IMR-90 (cell line): ENCODE measurements at regions not wholly inside any gene's neighbourhood (a gene's known extent, or its start where the extent isn't known, plus 50 kb on each side); places are given as distances from the start of the nearest gene placed in this dataset.

Source experiments
- ATAC-seq: fragments of 200-7000 bp; cut with Tn5 transposase; 2 replicates; pipeline ENCODE4 v1.9.1; 2020; ENCODE audit warnings: low read depth, mild to moderate bottlenecking, moderate library complexity
- BruUV-seq: library from RNA; stranded (reverse); fragments of 400-500 nt; replicated peaks from 2 replicates; lab custom pipeline; 2021; lab: Mats Ljungman, UMichigan
- CTCF ChIA-PET: fragments of 300-600 bp; formaldehyde crosslinking; extraction: SDS; loops from one replicate; lab custom pipeline; 2021; ENCODE audit warnings: antibody characterized with exemption; lab: Yijun Ruan, JAX
- POLR2A ChIA-PET: fragments of 300-600 bp; sonication (Branson Sonifier 250); formaldehyde crosslinking; loops from one replicate; lab custom pipeline; 2022; ENCODE audit warnings: antibody characterized with exemption; ENCODE audit not compliant: unreplicated experiment; lab: Charles Lee
- DNase-seq: peaks from one replicate; pipeline ENCODE4 v3.0.0; 2013
- H2AFZ ChIP-seq: replicated peaks from 2 replicates; pipeline ENCODE3; 2013; ENCODE audit warnings: low read length, mild to moderate bottlenecking; ENCODE audit not compliant: poor library complexity
- H2AK5ac ChIP-seq: 2 replicates; pipeline ENCODE4 v1.6.1; 2013; ENCODE audit warnings: low read depth, low read length, inconsistent platforms
- H2AK9ac ChIP-seq: replicated peaks from 2 replicates; pipeline ENCODE3; 2013; ENCODE audit warnings: mild to moderate bottlenecking, low read depth, low read length, moderate library complexity; ENCODE audit not compliant: poor library complexity
- H2BK120ac ChIP-seq: 2 replicates; pipeline ENCODE4 v1.6.1; 2013; ENCODE audit warnings: low read depth, low read length, inconsistent platforms
- H2BK15ac ChIP-seq: 3 replicates; pipeline ENCODE4 v1.6.1; 2013; ENCODE audit warnings: low read depth, low read length, inconsistent platforms
- H2BK20ac ChIP-seq: 2 replicates; pipeline ENCODE4 v1.6.1; 2013; ENCODE audit warnings: low read depth, mild to moderate bottlenecking, inconsistent platforms, low read length, moderate library complexity
- H2BK5ac ChIP-seq: 2 replicates; pipeline ENCODE4 v1.6.1; 2013; ENCODE audit warnings: mild to moderate bottlenecking, low read depth, low read length, inconsistent platforms; ENCODE audit not compliant: poor library complexity, severe bottlenecking
- H3K14ac ChIP-seq: replicated peaks from 2 replicates; pipeline ENCODE4 v1.6.1; 2013; ENCODE audit warnings: low read depth, low read length, inconsistent platforms
- H3K18ac ChIP-seq: 2 replicates; pipeline ENCODE4 v1.6.1; 2013; ENCODE audit warnings: low read depth, low read length, control low read depth
- H3K23ac ChIP-seq: 2 replicates; pipeline ENCODE4 v1.6.1; 2013; ENCODE audit warnings: low read depth, low read length, inconsistent platforms
- H3K27ac ChIP-seq: 2 replicates; pipeline ENCODE4 v1.5.1; 2013; ENCODE audit warnings: mild to moderate bottlenecking, control low read depth, low read length; ENCODE audit not compliant: insufficient read depth
- H3K27me3 ChIP-seq: 2 replicates; pipeline ENCODE4 v1.6.1; 2013; ENCODE audit warnings: low read length; ENCODE audit not compliant: control insufficient read depth, insufficient read depth
- H3K36me3 ChIP-seq: 2 replicates; pipeline ENCODE4 v1.6.1; 2013; ENCODE audit warnings: low read length, mixed read lengths; ENCODE audit not compliant: control insufficient read depth, insufficient read depth
- H3K4ac ChIP-seq: 2 replicates; pipeline ENCODE4 v1.6.1; 2013; ENCODE audit warnings: low read depth, low read length, inconsistent platforms
- H3K4me1 ChIP-seq: 2 replicates; pipeline ENCODE4 v1.6.1; 2013; ENCODE audit warnings: low read length, mixed read lengths; ENCODE audit not compliant: control insufficient read depth, insufficient read depth
- H3K4me2 ChIP-seq: 2 replicates; pipeline ENCODE4 v1.6.1; 2013; ENCODE audit warnings: low read depth, mild to moderate bottlenecking, control low read depth, low read length, moderate library complexity
- H3K4me3 ChIP-seq: 2 replicates; pipeline ENCODE4 v1.5.1; 2013; ENCODE audit warnings: low read depth, mild to moderate bottlenecking, control low read depth, low read length, moderate library complexity; ENCODE audit not compliant: insufficient read depth
- H3K56ac ChIP-seq: 2 replicates; pipeline ENCODE4 v1.6.1; 2013; ENCODE audit warnings: low read length, inconsistent platforms; ENCODE audit not compliant: insufficient read depth; ENCODE audit errors: extremely low read depth
- H3K79me1 ChIP-seq, 2 experiments: 2 replicates each; pipeline ENCODE4 v1.6.1; 2013; ENCODE audit warnings: low read length in 2 of 2, inconsistent platforms in 1 of 2, low read depth in 1 of 2
- H3K9ac ChIP-seq: 2 replicates; pipeline ENCODE4 v1.6.1; 2013; ENCODE audit warnings: low read depth, low read length, control low read depth
- H3K9me1 ChIP-seq: 2 replicates; pipeline ENCODE4 v1.6.1; 2013; ENCODE audit warnings: low read length, inconsistent platforms; ENCODE audit not compliant: insufficient read depth
- H3K9me3 ChIP-seq: 2 replicates; pipeline ENCODE4 v1.6.1; 2013; ENCODE audit warnings: low read length; ENCODE audit not compliant: control insufficient read depth, insufficient read depth
- H4K20me1 ChIP-seq: 2 replicates; pipeline ENCODE4 v1.6.1; 2013; ENCODE audit warnings: low read length, inconsistent platforms; ENCODE audit not compliant: insufficient read depth
- H4K5ac ChIP-seq: 2 replicates; pipeline ENCODE4 v1.6.1; 2013; ENCODE audit warnings: mild to moderate bottlenecking, low read depth, low read length, control low read depth
- H4K8ac ChIP-seq, 2 experiments: 2 replicates each; pipeline ENCODE4 v1.6.1; 2013; ENCODE audit warnings: low read depth in 2 of 2, low read length in 2 of 2, control low read depth in 1 of 2, inconsistent platforms in 1 of 2
- H4K91ac ChIP-seq: 2 replicates; pipeline ENCODE4 v1.6.1; 2013; ENCODE audit warnings: low read depth, low read length, inconsistent platforms; ENCODE audit not compliant: insufficient read depth
- BHLHE40 ChIP-seq: fragments of 150-350 bp; IDR thresholded peaks from 2 replicates; pipeline ENCODE4 v1.6.1; 2016; ENCODE audit warnings: mild to moderate bottlenecking, low read depth, low read length
- CHD1 ChIP-seq: IDR thresholded peaks from 2 replicates; pipeline ENCODE4 v1.6.1; 2012; ENCODE audit warnings: low read depth, low read length, improper control_type of control experiment
- ELK1 ChIP-seq: fragments of 150-350 bp; IDR thresholded peaks from 2 replicates; pipeline ENCODE4 v1.6.1; 2016; ENCODE audit warnings: low read depth, mild to moderate bottlenecking, low read length, moderate library complexity, borderline replicate concordance
- MAFK ChIP-seq: IDR thresholded peaks from 2 replicates; pipeline ENCODE4 v1.6.1; 2012; ENCODE audit warnings: low read depth, low read length, improper control_type of control experiment
- NFE2L2 ChIP-seq: fragments of 150-350 bp; IDR thresholded peaks from 2 replicates; pipeline ENCODE4 v1.6.1; 2016; ENCODE audit warnings: low read depth, mild to moderate bottlenecking, low read length
- RAD21 ChIP-seq: IDR thresholded peaks from 2 replicates; pipeline ENCODE4 v1.6.1; 2012; ENCODE audit warnings: low read length, improper control_type of control experiment
- RFX5 ChIP-seq: IDR thresholded peaks from 2 replicates; pipeline ENCODE4 v1.8.0; 2012; ENCODE audit warnings: low read depth, mild to moderate bottlenecking, low read length, moderate library complexity
- USF2 ChIP-seq: fragments of 150-350 bp; IDR thresholded peaks from 2 replicates; pipeline ENCODE4 v1.6.1; 2017; ENCODE audit warnings: mild to moderate bottlenecking, antibody characterized with exemption, low read length, low read depth
- WGBS, 2 experiments: methylation state at CpG; one replicate each; pipeline versions ENCODE4 v1.1.5 to v1.1.7; 2013; ENCODE audit warnings: missing lambda C conversion rate in 2 of 2; ENCODE audit not compliant: insufficient read length in 1 of 2; ENCODE audit errors: extremely low coverage in 2 of 2; 5-methylcytosine and 5-hydroxymethylcytosine counted together
- dilution Hi-C: fragments of 300-500 bp; cut with HindIII; formaldehyde crosslinking; loops from one replicate; pipeline ENCODE4 v1.14.3; 2018; ENCODE audit warnings: low sequenced_read_pairs; ENCODE audit not compliant: unreplicated experiment
- in situ Hi-C: fragments of 300-500 bp; cut with MboI; formaldehyde crosslinking; loops from 3 replicates; pipeline ENCODE4 v1.14.3; 2019; ENCODE audit warnings: low sequenced_read_pairs, inconsistent platforms, mixed read lengths
- intact Hi-C: fragments of 100-400 bp; cut with micrococcal nuclease; formaldehyde crosslinking; loops from 2 replicates; pipeline ENCODE4 v1.10.0; 2022

- ATAC-seq (no peak), DNase-seq (no peak)
- Histone ChIP-seq H3K18ac (no peak overlapping the region), H3K23ac (no peak overlapping the region), H3K9ac (no peak overlapping the region), H3K36me3 (no peaks in the 10 kb centered on the region), H3K56ac (no peak overlapping the region), H2BK15ac (no peak overlapping the region), H2BK20ac (no peak overlapping the region), H3K27me3 (no peaks in the 10 kb centered on the region), H3K9me3 (peaks cover 19% of the 10 kb centered on the region), H3K4me1 (no peaks in the 10 kb centered on the region), H3K4ac (no peak overlapping the region), H3K4me3 (no peak overlapping the region), H2AK9ac (no peak overlapping the region), H3K27ac (no peak overlapping the region), H2BK5ac (no peak overlapping the region), H4K20me1 (no peaks in the 10 kb centered on the region), H3K9me1 (no peaks in the 10 kb centered on the region), H2AK5ac (no peak overlapping the region), H3K14ac (no peak overlapping the region), H4K5ac (no peak overlapping the region), H2BK120ac (no peak overlapping the region), H3K79me1 (no peaks in the 10 kb centered on the region), H2AFZ (no peak overlapping the region), H4K8ac (no peak overlapping the region), H3K4me2 (no peak overlapping the region), H4K91ac (no peak overlapping the region)
- POLR2A ChIA-PET: no interaction called here
- intact Hi-C loops: no loop called here
- dilution Hi-C loops: no loop called here
- WGBS, 2 experiments: 28% methylated on average over 2 of the region's 5 CpGs; no CpG with 5 or more reads in 1 of the 2 experiments
- CTCF ChIA-PET: no interaction called here
- TF ChIP-seq BHLHE40: no peak
- no peak for TF ChIP-seq NFE2L2
- TF ChIP-seq USF2: no peak
- TF ChIP-seq RAD21: no peak
- TF ChIP-seq CHD1: no peak
- TF ChIP-seq ELK1: no peak
- no peak for TF ChIP-seq MAFK
- TF ChIP-seq RFX5: no peak
- BruUV-seq: no TSS peak
- in situ Hi-C loops: no loop called here
Observed at GRCh38 chr12:126389961-126390360, 1324.7 kb downstream of the AACS start.
